GM12892 (cell line): ENCODE measurements at regions not wholly inside any gene's neighbourhood (a gene's known extent, or its start where the extent isn't known, plus 50 kb on each side); places are given as distances from the start of the nearest gene placed in this dataset.

Source experiments
- POLR2A ChIP-seq: IDR thresholded peaks from 2 replicates; pipeline ENCODE4 v1.6.1; 2011; ENCODE audit warnings: low read depth, low read length, control low read depth
- POLR2AphosphoS5 ChIP-seq: IDR thresholded peaks from 2 replicates; pipeline ENCODE4 v1.6.1; 2011; ENCODE audit warnings: low read depth, low read length, control low read depth
- TAF1 ChIP-seq: IDR thresholded peaks from 2 replicates; pipeline ENCODE4 v1.6.1; 2011; ENCODE audit warnings: low read depth, mild to moderate bottlenecking, control low read depth, low read length, borderline replicate concordance

GRCh38 chr6:4271761-4272470 lies 136.5 kb upstream of the ECI2 start:
- no peak for TF ChIP-seq POLR2A
- no peak for TF ChIP-seq TAF1
- TF ChIP-seq POLR2AphosphoS5 = no peak
